GM23248 (cell line): ENCODE measurements at regions not wholly inside any gene's neighbourhood (a gene's known extent, or its start where the extent isn't known, plus 50 kb on each side); places are given as distances from the start of the nearest gene placed in this dataset.

Source experiments
- DNase-seq: peaks from one replicate; pipeline ENCODE4 v3.0.0-alpha.2; 2015
- H2AFZ ChIP-seq: fragments of 200-600 bp; sonication (generic); 2 replicates; pipeline ENCODE4 v1.6.1; 2016; ENCODE audit warnings: antibody characterized with exemption
- H3F3A ChIP-seq: fragments of 200-600 bp; sonication (generic); 2 replicates; pipeline ENCODE4 v1.6.1; 2016; ENCODE audit warnings: mild to moderate bottlenecking, antibody characterized with exemption, mixed run types; ENCODE audit not compliant: insufficient read depth
- H3K27ac ChIP-seq: fragments of 200-600 bp; sonication (generic); 2 replicates; pipeline ENCODE4 v1.5.1; 2016; ENCODE audit warnings: mild to moderate bottlenecking
- H3K27me3 ChIP-seq: fragments of 200-600 bp; sonication (generic); replicated peaks from 2 replicates; pipeline ENCODE4 v1.6.1; 2016; ENCODE audit warnings: mild to moderate bottlenecking; ENCODE audit not compliant: insufficient read depth
- H3K36me3 ChIP-seq: fragments of 200-600 bp; sonication (generic); 2 replicates; pipeline ENCODE4 v1.6.1; 2016; ENCODE audit warnings: low read depth, mild to moderate bottlenecking
- H3K4me1 ChIP-seq: fragments of 200-600 bp; sonication (generic); 2 replicates; pipeline ENCODE4 v1.6.1; 2016; ENCODE audit warnings: mild to moderate bottlenecking; ENCODE audit not compliant: insufficient read depth
- H3K4me2 ChIP-seq: fragments of 200-600 bp; sonication (generic); one replicate; pipeline ENCODE4 v1.6.1; 2016; ENCODE audit warnings: mild to moderate bottlenecking; ENCODE audit not compliant: unreplicated experiment
- H3K4me3 ChIP-seq: fragments of 200-600 bp; sonication (generic); 2 replicates; pipeline ENCODE4 v1.5.1; 2016; ENCODE audit warnings: mild to moderate bottlenecking
- H3K79me2 ChIP-seq: fragments of 200-600 bp; sonication (generic); 2 replicates; pipeline ENCODE4 v1.6.1; 2016; ENCODE audit warnings: mild to moderate bottlenecking; ENCODE audit not compliant: insufficient read depth
- H3K9ac ChIP-seq: fragments of 200-600 bp; sonication (generic); 2 replicates; pipeline ENCODE4 v1.6.1; 2016; ENCODE audit warnings: mild to moderate bottlenecking
- H3K9me2 ChIP-seq: fragments of 200-600 bp; sonication (generic); 2 replicates; pipeline ENCODE4 v1.6.1; 2016; ENCODE audit warnings: mixed run types, mild to moderate bottlenecking, moderate library complexity; ENCODE audit not compliant: insufficient read depth
- H3K9me3 ChIP-seq: fragments of 200-600 bp; sonication (generic); one replicate; pipeline ENCODE4 v1.6.1; 2017; ENCODE audit warnings: low read depth
- H4K20me1 ChIP-seq: fragments of 200-600 bp; sonication (generic); 2 replicates; pipeline ENCODE4 v1.6.0; 2016; ENCODE audit not compliant: insufficient read depth
- EZH2 ChIP-seq: fragments of 200-600 bp; sonication (generic); IDR thresholded peaks from 2 replicates; pipeline ENCODE4 v1.6.1; 2018; ENCODE audit warnings: antibody characterized with exemption, mild to moderate bottlenecking; ENCODE audit not compliant: insufficient read depth, poor library complexity, severe bottlenecking
- EZH2phosphoT487 ChIP-seq: fragments of 200-600 bp; sonication (generic); IDR thresholded peaks from 2 replicates; pipeline ENCODE4 v1.6.1; 2018; ENCODE audit warnings: antibody characterized with exemption, moderate library complexity, mild to moderate bottlenecking, low read depth; ENCODE audit not compliant: insufficient read depth
- WGBS, 2 experiments: methylation state at CpG; one replicate each; pipeline ENCODE4 v1.1.6; 2015 to 2017; ENCODE audit warnings: low lambda C conversion rate in 2 of 2, low coverage in 1 of 2; ENCODE audit errors: missing lambda C conversion rate in 2 of 2; 5-methylcytosine and 5-hydroxymethylcytosine counted together
- in situ Hi-C: fragments of 300-500 bp; cut with MboI; formaldehyde crosslinking; loops from 2 replicates; pipeline ENCODE4 v1.15.0; 2020

- Histone ChIP-seq H3K27ac (no peak overlapping the region), H3K9ac (no peak overlapping the region), H3K36me3 (no peaks in the 10 kb centered on the region), H3K27me3 (no peaks in the 10 kb centered on the region), H3K9me2 (no peaks in the 10 kb centered on the region; the same call in 1 of the 2 replicates), H3K4me1 (no peaks in the 10 kb centered on the region), H2AFZ (no peak overlapping the region), H3K4me3 (no peak overlapping the region), H3K79me2 (no peaks in the 10 kb centered on the region), H3F3A (no peaks in the 10 kb centered on the region), H4K20me1 (no peaks in the 10 kb centered on the region), H3K4me2 (no peak overlapping the region), H3K9me3 (no peaks in the 10 kb centered on the region)
- TF ChIP-seq EZH2 (no peak), EZH2phosphoT487 (no peak)
- in situ Hi-C loops, result no loop called here
- no peak for DNase-seq
These were observed 1355.7 kb upstream of the FAM98A start for GRCh38 chr2:34954758-34955157.

DNA sequence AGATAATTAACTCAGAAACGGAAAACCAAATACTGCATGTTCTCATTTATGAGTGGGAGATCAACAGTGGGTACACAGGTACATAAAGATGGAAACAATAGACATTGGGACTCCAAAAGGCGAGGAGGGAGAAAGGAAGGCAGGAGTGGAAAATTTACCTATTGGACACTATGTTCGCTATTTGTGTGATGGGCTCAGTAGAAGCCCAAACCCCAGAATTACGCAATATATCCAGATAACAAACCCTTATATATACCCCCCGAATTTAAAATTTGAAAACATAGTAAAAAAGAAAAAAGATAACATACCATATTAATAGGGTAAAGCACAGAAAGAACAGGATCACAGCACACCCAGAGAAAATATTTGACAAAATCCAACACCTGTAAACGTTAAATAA, 1351.7 kb upstream of the FAM98A start:
- 26 to 33% methylated on average over 6 of the region's 6 CpGs for WGBS, 2 experiments
- no peak overlapping the region for H3K9ac ChIP-seq
- no peaks in the 10 kb centered on the region for H3K27me3 ChIP-seq
- H3K4me2 ChIP-seq, result no peak overlapping the region
- DNase-seq, result no peak
- H2AFZ ChIP-seq, result no peak overlapping the region
- no peaks in the 10 kb centered on the region for H3K36me3 ChIP-seq
- no peak for TF ChIP-seq EZH2
- TF ChIP-seq EZH2phosphoT487, result no peak
- H3K9me2 ChIP-seq, result no peaks in the 10 kb centered on the region
- no peak overlapping the region for H3K4me3 ChIP-seq
- in situ Hi-C loops, result no loop called here
- no peaks in the 10 kb centered on the region for H3K9me3 ChIP-seq
- no peaks in the 10 kb centered on the region for H4K20me1 ChIP-seq
- H3F3A ChIP-seq, result no peaks in the 10 kb centered on the region
- no peaks in the 10 kb centered on the region for H3K4me1 ChIP-seq
- no peaks in the 10 kb centered on the region for H3K79me2 ChIP-seq
- H3K27ac ChIP-seq, result no peak overlapping the region

GRCh38 chr2:34949316-34949715, 1350.2 kb upstream of the FAM98A start:
- Histone ChIP-seq H3F3A (no peaks in the 10 kb centered on the region), H3K4me1 (no peaks in the 10 kb centered on the region), H3K9me3 (no peaks in the 10 kb centered on the region), H3K4me3 (no peak overlapping the region), H3K9me2 (no peaks in the 10 kb centered on the region), H3K4me2 (no peak overlapping the region), H3K27me3 (no peaks in the 10 kb centered on the region), H2AFZ (no peak overlapping the region), H3K9ac (no peak overlapping the region), H3K79me2 (no peaks in the 10 kb centered on the region), H3K27ac (no peak overlapping the region), H4K20me1 (no peaks in the 10 kb centered on the region), H3K36me3 (no peaks in the 10 kb centered on the region)
- in situ Hi-C loops, result no loop called here
- no peak for DNase-seq
- TF ChIP-seq EZH2phosphoT487, result no peak
- TF ChIP-seq EZH2, result no peak
- 4 to 10% methylated on average over 1 of the region's 1 CpG for WGBS, 2 experiments

DNA sequence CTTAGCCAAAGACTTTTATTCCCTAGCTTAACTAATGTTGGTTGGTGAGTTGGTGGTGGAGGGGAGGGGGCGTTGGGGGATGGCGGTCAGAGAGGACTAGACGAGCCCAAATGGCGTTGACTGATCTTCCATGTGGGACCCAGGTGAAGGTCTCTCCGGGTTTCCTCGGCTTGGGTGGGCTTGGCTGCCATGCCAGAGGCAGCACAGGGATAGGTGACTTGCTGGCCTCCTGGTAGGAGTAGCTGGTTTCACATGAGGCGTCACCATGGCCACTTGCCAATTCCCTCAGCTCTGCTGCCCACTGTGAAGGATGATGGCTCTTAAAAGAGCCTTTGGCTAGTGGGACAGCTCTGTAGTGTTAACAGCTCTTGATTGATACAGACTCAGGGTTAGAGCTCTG, 1337.0 kb upstream of the FAM98A start:
- H3K4me1 ChIP-seq, result no peaks in the 10 kb centered on the region
- DNase-seq, result no peak
- H3K4me3 ChIP-seq, result no peak overlapping the region
- in situ Hi-C loops, result no loop called here
- TF ChIP-seq EZH2phosphoT487 (no peak), EZH2 (no peak)
- no peaks in the 10 kb centered on the region for H3K79me2 ChIP-seq
- H3K9me3 ChIP-seq, result no peaks in the 10 kb centered on the region
- WGBS, 2 experiments, result 16 to 23% methylated on average over 7 of the region's 7 CpGs
- no peaks in the 10 kb centered on the region for H3K36me3 ChIP-seq
- no peaks in the 10 kb centered on the region for H3K27me3 ChIP-seq
- H2AFZ ChIP-seq, result no peak overlapping the region
- no peaks in the 10 kb centered on the region for H4K20me1 ChIP-seq
- H3F3A ChIP-seq, result no peaks in the 10 kb centered on the region
- no peak overlapping the region for H3K27ac ChIP-seq
- H3K9me2 ChIP-seq, result no peaks in the 10 kb centered on the region
- no peak overlapping the region for H3K4me2 ChIP-seq
- H3K9ac ChIP-seq, result no peak overlapping the region

DNA sequence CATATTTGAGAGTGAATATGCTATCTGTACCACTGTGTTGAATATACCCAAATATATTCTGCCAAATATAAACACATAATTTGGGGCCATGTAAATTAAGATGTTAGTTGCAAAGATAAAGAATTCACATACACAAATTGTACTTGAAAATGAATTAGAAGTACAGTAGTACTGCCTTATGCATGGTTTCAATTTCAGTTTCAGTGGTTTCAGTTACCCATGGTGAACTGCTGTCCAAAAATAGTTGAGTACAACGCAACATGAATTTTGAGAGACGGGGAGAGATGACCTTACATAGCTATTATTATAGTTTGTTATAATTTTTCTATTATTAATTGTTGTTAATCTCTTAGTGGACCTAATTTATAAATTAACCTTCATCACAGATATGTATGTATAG, 1313.0 kb upstream of the FAM98A start:
- Histone ChIP-seq H3K9ac (no peak overlapping the region), H3F3A (no peaks in the 10 kb centered on the region), H3K4me1 (no peaks in the 10 kb centered on the region), H3K4me2 (no peak overlapping the region), H4K20me1 (no peaks in the 10 kb centered on the region), H3K27me3 (no peaks in the 10 kb centered on the region), H3K4me3 (no peak overlapping the region), H3K9me2 (no peaks in the 10 kb centered on the region), H3K79me2 (no peaks in the 10 kb centered on the region), H3K27ac (no peak overlapping the region), H2AFZ (no peak overlapping the region), H3K9me3 (no peaks in the 10 kb centered on the region), H3K36me3 (no peaks in the 10 kb centered on the region)
- TF ChIP-seq EZH2phosphoT487, result no peak
- TF ChIP-seq EZH2, result no peak
- no peak for DNase-seq
- WGBS, 2 experiments, result 16 to 26% methylated on average over 2 of the region's 2 CpGs
- in situ Hi-C loops, result no loop called here
